Left ventricle myocardium inferior (tissue), 1 donor: ENCODE measurements at regions not wholly inside any gene's neighbourhood (a gene's known extent, or its start where the extent isn't known, plus 50 kb on each side); places are given as distances from the start of the nearest gene placed in this dataset.

Experiments
- DNase-seq: peaks from one replicate; pipeline ENCODE4 v3.0.0-alpha.2; 2020
- H3K27ac ChIP-seq: fragments of 200-600 bp; replicated peaks from 2 replicates; pipeline ENCODE4 v1.8.0; 2021
- H3K27me3 ChIP-seq: fragments of 200-600 bp; 2 replicates; pipeline ENCODE4 v1.8.0; 2021; ENCODE audit warnings: low read depth
- H3K36me3 ChIP-seq: fragments of 200-600 bp; 2 replicates; pipeline ENCODE4 v1.8.0; 2021
- H3K4me1 ChIP-seq: fragments of 200-600 bp; 2 replicates; pipeline ENCODE4 v1.8.0; 2021
- H3K4me3 ChIP-seq: fragments of 200-600 bp; 2 replicates; pipeline ENCODE4 v1.8.0; 2021; ENCODE audit warnings: mild to moderate bottlenecking, moderate library complexity
- H3K9me3 ChIP-seq: fragments of 200-600 bp; replicated peaks from 2 replicates; pipeline ENCODE4 v1.8.0; 2021
- intact Hi-C: fragments of 100-400 bp; cut with micrococcal nuclease; formaldehyde crosslinking; loops from one replicate; pipeline ENCODE4 v1.11.0; 2022
- TF ChIP-seq, protein P1 (sequence below): fragments of 200-600 bp; IDR thresholded peaks from 2 replicates; pipeline ENCODE4 v1.8.0; 2021; ENCODE audit warnings: antibody characterized with exemption, mild to moderate bottlenecking, borderline replicate concordance
- donor health status: DM: no; HTN: yes; CAD: no; lungs with severe emphysema.

DNA sequence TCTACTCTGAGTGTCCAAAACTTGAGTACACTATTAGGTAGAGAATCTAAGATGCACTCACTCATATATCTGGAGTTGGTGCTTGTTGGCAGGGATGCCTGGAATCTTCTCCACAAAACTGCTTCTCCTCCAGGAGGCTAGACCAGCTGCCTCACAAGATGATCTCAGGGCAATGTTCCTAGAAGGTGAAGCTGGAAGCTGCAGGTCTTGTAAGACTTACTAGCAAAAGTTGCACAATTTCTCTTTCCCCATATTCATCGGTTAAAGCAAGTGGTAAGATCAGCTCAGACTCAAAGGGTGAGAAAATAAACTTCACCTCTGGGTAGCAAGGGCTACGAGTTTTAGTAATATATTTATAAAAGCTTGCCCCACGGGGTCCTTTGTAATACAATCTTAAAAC lies 454.4 kb upstream of the ACVR2A start:
- no peaks in the 10 kb centered on the region for H3K4me1 ChIP-seq
- H3K9me3 ChIP-seq: no peaks in the 10 kb centered on the region
- TF ChIP-seq, protein P1, sequence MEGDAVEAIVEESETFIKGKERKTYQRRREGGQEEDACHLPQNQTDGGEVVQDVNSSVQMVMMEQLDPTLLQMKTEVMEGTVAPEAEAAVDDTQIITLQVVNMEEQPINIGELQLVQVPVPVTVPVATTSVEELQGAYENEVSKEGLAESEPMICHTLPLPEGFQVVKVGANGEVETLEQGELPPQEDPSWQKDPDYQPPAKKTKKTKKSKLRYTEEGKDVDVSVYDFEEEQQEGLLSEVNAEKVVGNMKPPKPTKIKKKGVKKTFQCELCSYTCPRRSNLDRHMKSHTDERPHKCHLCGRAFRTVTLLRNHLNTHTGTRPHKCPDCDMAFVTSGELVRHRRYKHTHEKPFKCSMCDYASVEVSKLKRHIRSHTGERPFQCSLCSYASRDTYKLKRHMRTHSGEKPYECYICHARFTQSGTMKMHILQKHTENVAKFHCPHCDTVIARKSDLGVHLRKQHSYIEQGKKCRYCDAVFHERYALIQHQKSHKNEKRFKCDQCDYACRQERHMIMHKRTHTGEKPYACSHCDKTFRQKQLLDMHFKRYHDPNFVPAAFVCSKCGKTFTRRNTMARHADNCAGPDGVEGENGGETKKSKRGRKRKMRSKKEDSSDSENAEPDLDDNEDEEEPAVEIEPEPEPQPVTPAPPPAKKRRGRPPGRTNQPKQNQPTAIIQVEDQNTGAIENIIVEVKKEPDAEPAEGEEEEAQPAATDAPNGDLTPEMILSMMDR: no peak
- intact Hi-C loops: no loop called here
- no peaks in the 10 kb centered on the region for H3K27me3 ChIP-seq
- no peaks in the 10 kb centered on the region for H3K36me3 ChIP-seq
- H3K27ac ChIP-seq: no peak overlapping the region
- H3K4me3 ChIP-seq: no peak overlapping the region
- DNase-seq: no peak

GRCh38 chr2:147389218-147389617 lies 455.6 kb upstream of the ACVR2A start:
- no peaks in the 10 kb centered on the region for H3K9me3 ChIP-seq
- H3K36me3 ChIP-seq: no peaks in the 10 kb centered on the region
- DNase-seq: no peak
- H3K27ac ChIP-seq: no peak overlapping the region
- H3K4me3 ChIP-seq: no peak overlapping the region
- H3K27me3 ChIP-seq: no peaks in the 10 kb centered on the region
- no peaks in the 10 kb centered on the region for H3K4me1 ChIP-seq
- intact Hi-C loops: no loop called here
- TF ChIP-seq, protein P1: no peak

DNA sequence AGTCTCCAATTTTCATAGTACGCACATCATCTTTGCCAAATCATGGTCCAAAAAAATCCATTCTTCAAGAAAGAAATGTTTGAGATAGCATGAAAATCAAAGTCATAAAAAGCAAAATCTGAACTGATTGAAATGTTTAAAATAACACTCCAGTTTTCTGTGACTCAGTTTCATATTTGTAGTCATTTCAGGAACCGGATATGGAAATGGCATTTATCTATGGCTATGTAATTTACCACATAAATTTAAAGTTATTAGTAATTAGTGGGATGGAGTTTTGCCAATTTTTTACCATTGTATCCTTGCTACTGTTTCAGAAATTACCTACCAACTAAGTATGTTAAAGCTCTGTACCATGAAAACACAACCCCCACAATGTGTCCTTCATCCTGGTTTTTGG lies 456.6 kb upstream of the ACVR2A start:
- Histone ChIP-seq H3K27ac (no peak overlapping the region), H3K4me1 (no peaks in the 10 kb centered on the region), H3K27me3 (no peaks in the 10 kb centered on the region), H3K9me3 (no peaks in the 10 kb centered on the region), H3K4me3 (no peak overlapping the region), H3K36me3 (no peaks in the 10 kb centered on the region)
- no peak for DNase-seq
- TF ChIP-seq, protein P1: no peak
- intact Hi-C loops: no loop called here

DNA sequence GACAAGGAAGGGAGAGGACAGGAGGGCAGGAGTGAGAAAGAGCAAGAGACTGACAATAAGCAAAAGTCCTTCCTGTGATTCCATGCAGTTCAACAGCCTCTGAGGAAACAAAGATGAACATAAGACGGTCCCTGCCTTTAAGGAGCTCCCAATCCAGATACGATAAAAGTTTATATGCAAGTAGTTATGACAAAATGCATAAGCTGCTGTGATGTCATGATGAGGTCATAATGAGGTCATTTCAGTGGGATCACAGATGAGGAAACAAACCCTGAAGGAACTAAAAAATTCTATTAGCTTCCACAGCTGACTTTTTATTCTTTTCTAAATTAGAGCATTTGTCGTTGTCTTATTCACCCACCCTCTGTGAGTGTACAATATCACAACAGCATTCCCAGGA lies 458.5 kb upstream of the ACVR2A start:
- DNase-seq: no peak
- H3K4me1 ChIP-seq: no peaks in the 10 kb centered on the region
- no peaks in the 10 kb centered on the region for H3K9me3 ChIP-seq
- TF ChIP-seq, protein P1: no peak
- H3K27ac ChIP-seq: no peak overlapping the region
- H3K36me3 ChIP-seq: no peaks in the 10 kb centered on the region
- no peaks in the 10 kb centered on the region for H3K27me3 ChIP-seq
- no peak overlapping the region for H3K4me3 ChIP-seq
- intact Hi-C loops: no loop called here

DNA sequence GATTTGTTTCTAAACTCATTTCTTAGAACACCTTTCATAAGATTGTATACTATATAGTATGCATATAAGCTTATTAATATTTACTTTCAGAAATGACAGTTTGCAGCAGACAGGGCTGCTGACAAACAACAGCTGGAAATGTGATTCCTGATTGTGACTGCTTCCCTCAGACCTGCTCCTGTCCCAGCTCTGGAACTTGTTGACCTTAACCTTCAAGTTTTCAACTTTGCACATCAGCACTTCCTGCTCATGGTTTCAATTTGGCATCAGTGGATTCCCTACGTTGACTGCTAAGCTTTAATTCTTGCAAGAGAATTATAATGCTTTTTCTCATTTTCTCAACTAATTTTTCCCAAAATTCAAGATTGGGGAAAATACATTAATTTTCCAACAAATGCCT lies 459.2 kb upstream of the ACVR2A start:
- H3K27ac ChIP-seq: no peak overlapping the region
- TF ChIP-seq, protein P1: no peak
- H3K36me3 ChIP-seq: no peaks in the 10 kb centered on the region
- intact Hi-C loops: no loop called here
- H3K27me3 ChIP-seq: no peaks in the 10 kb centered on the region
- no peaks in the 10 kb centered on the region for H3K4me1 ChIP-seq
- no peak for DNase-seq
- H3K9me3 ChIP-seq: no peaks in the 10 kb centered on the region
- H3K4me3 ChIP-seq: no peak overlapping the region

DNA sequence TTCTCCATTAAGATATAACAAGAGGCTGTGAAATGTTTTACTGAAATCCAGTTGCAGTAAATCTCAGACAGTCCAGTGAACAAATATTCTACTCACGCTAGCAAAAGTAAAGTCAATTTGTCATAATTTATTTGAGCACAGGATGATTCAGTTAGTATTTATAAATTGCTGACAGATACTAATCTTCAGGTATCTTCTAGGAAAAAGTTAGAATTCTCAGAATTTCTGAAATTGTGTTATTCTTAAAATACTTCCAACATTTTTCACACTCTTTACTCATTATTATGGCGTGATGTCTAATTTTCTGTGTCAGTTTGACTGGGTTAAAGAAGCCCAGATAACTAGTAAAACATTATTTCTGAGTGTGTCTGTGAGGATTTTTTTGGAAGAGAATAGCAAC lies 460.2 kb upstream of the ACVR2A start:
- Histone ChIP-seq H3K9me3 (no peaks in the 10 kb centered on the region), H3K27ac (no peak overlapping the region), H3K27me3 (no peaks in the 10 kb centered on the region), H3K36me3 (no peaks in the 10 kb centered on the region), H3K4me1 (no peaks in the 10 kb centered on the region), H3K4me3 (no peak overlapping the region)
- intact Hi-C loops: no loop called here
- DNase-seq: no peak
- TF ChIP-seq, protein P1: no peak
